SK-N-SH (cell line): ENCODE measurements at regions not wholly inside any gene's neighbourhood (a gene's known extent, or its start where the extent isn't known, plus 50 kb on each side); places are given as distances from the start of the nearest gene placed in this dataset.

Experiments
- CTCF ChIA-PET: fragments of 300-600, 350-600 bp; formaldehyde crosslinking; extraction: SDS; loops from one replicate; lab custom pipeline; 2021; lab: Yijun Ruan, JAX
- POLR2A ChIA-PET: fragments of 350-600 bp; sonication (Branson Sonifier 250); formaldehyde crosslinking; extraction: SDS; loops from one replicate; lab custom pipeline; 2020; ENCODE audit warnings: antibody characterized with exemption, inconsistent platforms; lab: Yijun Ruan, JAX
- DNase-seq: peaks from one replicate; pipeline ENCODE4 v3.0.0; 2012
- H2AFZ ChIP-seq: fragments of 200-600 bp; sonication (generic); 2 replicates; pipeline ENCODE4 v1.8.1; 2016; ENCODE audit warnings: antibody characterized with exemption, mild to moderate bottlenecking, low read depth
- H3F3A ChIP-seq: fragments of 200-600 bp; sonication (generic); replicated peaks from 2 replicates; pipeline ENCODE3; 2016; ENCODE audit warnings: antibody characterized with exemption, mild to moderate bottlenecking; ENCODE audit not compliant: insufficient read depth
- H3K27ac ChIP-seq, 2 experiments: fragments of 200-500 bp in 1 of 2; fragments of 200-600 bp in 1 of 2; sonication (Bioruptor generic) in 1 of 2; sonication (generic), shearing (Covaris generic) in 1 of 2; 2 replicates each; pipeline versions ENCODE4 v1.5.1 to v1.6.1; 2014 to 2016; ENCODE audit warnings: low read depth in 2 of 2, inconsistent platforms in 1 of 2, low read length in 1 of 2, mild to moderate bottlenecking in 1 of 2, mixed read lengths in 1 of 2
- H3K27me3 ChIP-seq: fragments of 200-600 bp; sonication (generic), shearing (Covaris generic); 2 replicates; pipeline ENCODE4 v1.6.1; 2016; ENCODE audit warnings: mixed run types; ENCODE audit not compliant: insufficient read depth
- H3K36me3 ChIP-seq, 2 experiments: fragments of 200-500 bp in 1 of 2; fragments of 200-600 bp in 1 of 2; sonication (Bioruptor generic) in 1 of 2; sonication (generic) in 1 of 2; replicated peaks in 1 of 2; 2 replicates each; pipeline versions ENCODE3 to v1.5.1; 2014 to 2016; ENCODE audit warnings: low read length in 1 of 2, mild to moderate bottlenecking in 1 of 2; ENCODE audit not compliant: insufficient read depth in 2 of 2, control insufficient read depth in 1 of 2
- H3K4me1 ChIP-seq, 2 experiments: fragments of 200-500 bp in 1 of 2; fragments of 200-600 bp in 1 of 2; sonication (Bioruptor generic) in 1 of 2; sonication (generic), shearing (Covaris generic) in 1 of 2; 2 replicates each; pipeline versions ENCODE4 v1.5.1 to v1.6.1; 2014 to 2016; ENCODE audit warnings: low read depth in 1 of 2, low read length in 1 of 2, mixed run types in 1 of 2; ENCODE audit not compliant: insufficient read depth in 2 of 2, control insufficient read depth in 1 of 2
- H3K4me2 ChIP-seq: fragments of 200-600 bp; sonication (generic), shearing (Covaris generic); 2 replicates; pipeline ENCODE4 v1.6.1; 2017; ENCODE audit warnings: mixed run types
- H3K4me3 ChIP-seq, 2 experiments: fragments of 200-500 bp in 1 of 2; fragments of 200-600 bp in 1 of 2; sonication (Bioruptor generic) in 1 of 2; sonication (generic), shearing (Covaris generic) in 1 of 2; 2 replicates each; pipeline versions ENCODE4 v1.5.1 to v1.8.1; 2014 to 2016; ENCODE audit warnings: low read depth in 2 of 2, inconsistent platforms in 1 of 2, low read length in 1 of 2, mild to moderate bottlenecking in 1 of 2, mixed read lengths in 1 of 2, moderate library complexity in 1 of 2
- H3K79me2 ChIP-seq: fragments of 200-600 bp; sonication (generic); 2 replicates; pipeline ENCODE4 v1.8.1; 2017; ENCODE audit warnings: mild to moderate bottlenecking; ENCODE audit not compliant: insufficient read depth
- H3K9ac ChIP-seq: fragments of 200-600 bp; sonication (generic); 2 replicates; pipeline ENCODE4 v1.6.1; 2017; ENCODE audit warnings: mixed run types
- H3K9me2 ChIP-seq: fragments of 200-600 bp; sonication (generic); 2 replicates; pipeline ENCODE4 v1.6.1; 2017; ENCODE audit warnings: mixed run types
- H3K9me3 ChIP-seq: fragments of 200-600 bp; sonication (generic); 2 replicates; pipeline ENCODE4 v1.6.1; 2017; ENCODE audit warnings: mixed run types, mild to moderate bottlenecking, moderate library complexity
- H4K20me1 ChIP-seq: fragments of 200-600 bp; sonication (generic); 2 replicates; pipeline ENCODE4 v1.6.1; 2017; ENCODE audit warnings: mild to moderate bottlenecking, mixed run types; ENCODE audit not compliant: insufficient read depth
- EP300 ChIP-seq, 2 experiments: IDR thresholded peaks; 2 replicates each; pipeline versions ENCODE4 v1.4.0 to v1.6.1; 2012; ENCODE audit warnings: borderline replicate concordance in 1 of 2, low read depth in 1 of 2, low read length in 1 of 2
- EZH2phosphoT487 ChIP-seq: fragments of 200-600 bp; sonication (generic); IDR thresholded peaks from 2 replicates; pipeline ENCODE4 v1.6.1; 2017; ENCODE audit warnings: low read depth, mixed run types, mild to moderate bottlenecking, antibody characterized with exemption, moderate library complexity, borderline replicate concordance
- FOSL2 ChIP-seq: IDR thresholded peaks from 2 replicates; pipeline ENCODE4 v1.4.0; 2012; ENCODE audit warnings: low read depth, mild to moderate bottlenecking, moderate library complexity, borderline replicate concordance
- FOXJ3 ChIP-seq: sonication (generic); formaldehyde crosslinking; IDR thresholded peaks from 2 replicates; pipeline ENCODE4 v1.5.1; 2020; ENCODE audit warnings: mild to moderate bottlenecking, missing genetic modification reagents
- FOXM1 ChIP-seq: IDR thresholded peaks from 2 replicates; pipeline ENCODE4 v1.4.0; 2012; ENCODE audit warnings: low read depth, mild to moderate bottlenecking
- GATA2 ChIP-seq: sonication (generic); formaldehyde crosslinking; IDR thresholded peaks from 2 replicates; pipeline ENCODE4 v1.5.0; 2020; ENCODE audit warnings: mild to moderate bottlenecking, missing genetic modification reagents
- MXI1 ChIP-seq: IDR thresholded peaks from 2 replicates; pipeline ENCODE4 v1.6.1; 2012; ENCODE audit warnings: mild to moderate bottlenecking, low read depth, low read length, improper control_type of control experiment
- NFIC ChIP-seq: IDR thresholded peaks from 2 replicates; pipeline ENCODE4 v1.4.0; 2012; ENCODE audit warnings: borderline replicate concordance
- POLR2AphosphoS5 ChIP-seq: IDR thresholded peaks from 2 replicates; pipeline ENCODE4 v1.6.1; 2012; ENCODE audit warnings: low read depth, low read length
- RAD21 ChIP-seq: IDR thresholded peaks from 2 replicates; pipeline ENCODE4 v1.6.1; 2012; ENCODE audit warnings: mild to moderate bottlenecking, low read length
- RCOR1 ChIP-seq: fragments of 150-350 bp; IDR thresholded peaks from 2 replicates; pipeline ENCODE4 v1.6.1; 2017; ENCODE audit warnings: antibody characterized with exemption, low read length
- SIN3A ChIP-seq: IDR thresholded peaks from 2 replicates; pipeline ENCODE4 v1.6.1; 2012; ENCODE audit warnings: low read depth, mild to moderate bottlenecking, low read length, moderate library complexity, borderline replicate concordance
- SMC3 ChIP-seq: IDR thresholded peaks from 2 replicates; pipeline ENCODE4 v1.6.1; 2012; ENCODE audit warnings: low read depth, low read length, improper control_type of control experiment
- TCF12 ChIP-seq: IDR thresholded peaks from 2 replicates; pipeline ENCODE4 v1.4.0; 2012
- TEAD4 ChIP-seq: IDR thresholded peaks from 2 replicates; pipeline ENCODE4 v1.4.0; 2012; ENCODE audit warnings: mild to moderate bottlenecking, borderline replicate concordance; ENCODE audit not compliant: insufficient read depth
- YY1 ChIP-seq: IDR thresholded peaks from 2 replicates; pipeline ENCODE4 v1.4.0; 2012; ENCODE audit warnings: low read depth, mild to moderate bottlenecking
- TF ChIP-seq, protein P1 (sequence below): IDR thresholded peaks from 2 replicates; pipeline ENCODE4 v1.4.0; 2012; ENCODE audit warnings: low read depth, borderline replicate concordance
- TF ChIP-seq, protein P2 (sequence below): IDR thresholded peaks from 2 replicates; pipeline ENCODE4 v1.6.1; 2012; ENCODE audit warnings: mild to moderate bottlenecking, low read depth, low read length, moderate library complexity
- TF ChIP-seq, protein P3 (sequence below): fragments of 200-600 bp; sonication (generic); IDR thresholded peaks from 2 replicates; pipeline ENCODE4 v1.6.1; 2017; ENCODE audit warnings: antibody characterized with exemption, mild to moderate bottlenecking, moderate library complexity
- TF ChIP-seq, protein P4 (sequence below): fragments of 150-350 bp; IDR thresholded peaks from 2 replicates; pipeline ENCODE4 v1.6.1; 2016; ENCODE audit warnings: mild to moderate bottlenecking, low read depth, low read length

DNA sequence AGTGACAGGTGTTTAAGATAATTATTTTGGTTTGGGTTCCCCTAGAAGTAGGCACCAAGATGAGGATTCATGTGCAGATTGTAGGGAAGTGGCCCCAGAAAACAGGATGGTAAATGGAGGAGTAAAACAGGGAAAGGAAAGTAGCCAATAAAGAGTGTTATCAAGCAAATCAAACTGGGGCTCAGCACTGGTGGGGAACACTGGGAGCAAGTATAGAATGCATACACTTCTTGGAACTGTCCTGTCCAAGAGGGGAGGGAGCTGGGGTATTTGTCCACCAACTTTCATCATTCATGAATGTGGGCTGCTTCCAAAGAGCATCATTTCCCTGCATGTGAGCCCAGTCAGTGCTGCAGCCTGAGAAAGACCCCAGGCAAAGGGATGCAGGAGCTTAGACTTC is 215.7 kb upstream of the IRX5 start:
- Histone ChIP-seq H3K79me2 (no peaks in the 10 kb centered on the region), H2AFZ (no peak overlapping the region), H3K36me3 (no peaks in the 10 kb centered on the region), H3K9me3 (no peaks in the 10 kb centered on the region), H3F3A (no peaks in the 10 kb centered on the region), H3K9me2 (no peaks in the 10 kb centered on the region), H3K4me1 (peaks cover 0 to 16% of the 10 kb centered on the region in 2 experiments; a peak in 2 of 4 replicates), H4K20me1 (no peaks in the 10 kb centered on the region), H3K9ac (no peak overlapping the region), H3K4me2 (no peak overlapping the region), H3K27ac (no peak overlapping the region), H3K4me3 (no peak overlapping the region), H3K27me3 (no peaks in the 10 kb centered on the region; the same call in 1 of the 2 replicates)
- no peak for TF ChIP-seq RAD21
- no peak for TF ChIP-seq POLR2AphosphoS5
- TF ChIP-seq SMC3 = no peak
- no peak for TF ChIP-seq GATA2 (CRISPR knock-in tag)
- TF ChIP-seq, protein P1, sequence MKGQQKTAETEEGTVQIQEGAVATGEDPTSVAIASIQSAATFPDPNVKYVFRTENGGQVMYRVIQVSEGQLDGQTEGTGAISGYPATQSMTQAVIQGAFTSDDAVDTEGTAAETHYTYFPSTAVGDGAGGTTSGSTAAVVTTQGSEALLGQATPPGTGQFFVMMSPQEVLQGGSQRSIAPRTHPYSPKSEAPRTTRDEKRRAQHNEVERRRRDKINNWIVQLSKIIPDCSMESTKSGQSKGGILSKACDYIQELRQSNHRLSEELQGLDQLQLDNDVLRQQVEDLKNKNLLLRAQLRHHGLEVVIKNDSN = no peak
- TF ChIP-seq RCOR1 = no peak
- no peak for TF ChIP-seq EZH2phosphoT487
- no peak for TF ChIP-seq FOSL2
- TF ChIP-seq FOXM1 = no peak
- TF ChIP-seq, protein P2, sequence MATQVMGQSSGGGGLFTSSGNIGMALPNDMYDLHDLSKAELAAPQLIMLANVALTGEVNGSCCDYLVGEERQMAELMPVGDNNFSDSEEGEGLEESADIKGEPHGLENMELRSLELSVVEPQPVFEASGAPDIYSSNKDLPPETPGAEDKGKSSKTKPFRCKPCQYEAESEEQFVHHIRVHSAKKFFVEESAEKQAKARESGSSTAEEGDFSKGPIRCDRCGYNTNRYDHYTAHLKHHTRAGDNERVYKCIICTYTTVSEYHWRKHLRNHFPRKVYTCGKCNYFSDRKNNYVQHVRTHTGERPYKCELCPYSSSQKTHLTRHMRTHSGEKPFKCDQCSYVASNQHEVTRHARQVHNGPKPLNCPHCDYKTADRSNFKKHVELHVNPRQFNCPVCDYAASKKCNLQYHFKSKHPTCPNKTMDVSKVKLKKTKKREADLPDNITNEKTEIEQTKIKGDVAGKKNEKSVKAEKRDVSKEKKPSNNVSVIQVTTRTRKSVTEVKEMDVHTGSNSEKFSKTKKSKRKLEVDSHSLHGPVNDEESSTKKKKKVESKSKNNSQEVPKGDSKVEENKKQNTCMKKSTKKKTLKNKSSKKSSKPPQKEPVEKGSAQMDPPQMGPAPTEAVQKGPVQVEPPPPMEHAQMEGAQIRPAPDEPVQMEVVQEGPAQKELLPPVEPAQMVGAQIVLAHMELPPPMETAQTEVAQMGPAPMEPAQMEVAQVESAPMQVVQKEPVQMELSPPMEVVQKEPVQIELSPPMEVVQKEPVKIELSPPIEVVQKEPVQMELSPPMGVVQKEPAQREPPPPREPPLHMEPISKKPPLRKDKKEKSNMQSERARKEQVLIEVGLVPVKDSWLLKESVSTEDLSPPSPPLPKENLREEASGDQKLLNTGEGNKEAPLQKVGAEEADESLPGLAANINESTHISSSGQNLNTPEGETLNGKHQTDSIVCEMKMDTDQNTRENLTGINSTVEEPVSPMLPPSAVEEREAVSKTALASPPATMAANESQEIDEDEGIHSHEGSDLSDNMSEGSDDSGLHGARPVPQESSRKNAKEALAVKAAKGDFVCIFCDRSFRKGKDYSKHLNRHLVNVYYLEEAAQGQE = no peak
- no peak for TF ChIP-seq MXI1
- TF ChIP-seq, protein P3, sequence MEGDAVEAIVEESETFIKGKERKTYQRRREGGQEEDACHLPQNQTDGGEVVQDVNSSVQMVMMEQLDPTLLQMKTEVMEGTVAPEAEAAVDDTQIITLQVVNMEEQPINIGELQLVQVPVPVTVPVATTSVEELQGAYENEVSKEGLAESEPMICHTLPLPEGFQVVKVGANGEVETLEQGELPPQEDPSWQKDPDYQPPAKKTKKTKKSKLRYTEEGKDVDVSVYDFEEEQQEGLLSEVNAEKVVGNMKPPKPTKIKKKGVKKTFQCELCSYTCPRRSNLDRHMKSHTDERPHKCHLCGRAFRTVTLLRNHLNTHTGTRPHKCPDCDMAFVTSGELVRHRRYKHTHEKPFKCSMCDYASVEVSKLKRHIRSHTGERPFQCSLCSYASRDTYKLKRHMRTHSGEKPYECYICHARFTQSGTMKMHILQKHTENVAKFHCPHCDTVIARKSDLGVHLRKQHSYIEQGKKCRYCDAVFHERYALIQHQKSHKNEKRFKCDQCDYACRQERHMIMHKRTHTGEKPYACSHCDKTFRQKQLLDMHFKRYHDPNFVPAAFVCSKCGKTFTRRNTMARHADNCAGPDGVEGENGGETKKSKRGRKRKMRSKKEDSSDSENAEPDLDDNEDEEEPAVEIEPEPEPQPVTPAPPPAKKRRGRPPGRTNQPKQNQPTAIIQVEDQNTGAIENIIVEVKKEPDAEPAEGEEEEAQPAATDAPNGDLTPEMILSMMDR = no peak
- no peak for TF ChIP-seq YY1
- no peak for TF ChIP-seq TCF12
- TF ChIP-seq, protein P4, sequence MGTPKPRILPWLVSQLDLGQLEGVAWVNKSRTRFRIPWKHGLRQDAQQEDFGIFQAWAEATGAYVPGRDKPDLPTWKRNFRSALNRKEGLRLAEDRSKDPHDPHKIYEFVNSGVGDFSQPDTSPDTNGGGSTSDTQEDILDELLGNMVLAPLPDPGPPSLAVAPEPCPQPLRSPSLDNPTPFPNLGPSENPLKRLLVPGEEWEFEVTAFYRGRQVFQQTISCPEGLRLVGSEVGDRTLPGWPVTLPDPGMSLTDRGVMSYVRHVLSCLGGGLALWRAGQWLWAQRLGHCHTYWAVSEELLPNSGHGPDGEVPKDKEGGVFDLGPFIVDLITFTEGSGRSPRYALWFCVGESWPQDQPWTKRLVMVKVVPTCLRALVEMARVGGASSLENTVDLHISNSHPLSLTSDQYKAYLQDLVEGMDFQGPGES = no peak
- no peak for TF ChIP-seq NFIC
- no peak for TF ChIP-seq SIN3A
- TF ChIP-seq FOXJ3 (CRISPR knock-in tag) = no peak
- TF ChIP-seq EP300 (IDR thresholded peaks at IDR 0.05; ENCODE audit: borderline replicate concordance in 1 of 2, low read depth in 1 of 2, low read length in 1 of 2) = no peak
- TF ChIP-seq TEAD4 = no peak
- ChIA-PET POLR2A (no interaction called here), CTCF (no interaction called here)
- DNase-seq = no peak
